ENCODE measurements at regions not wholly inside any gene's neighbourhood (a gene's known extent, or its start where the extent isn't known, plus 50 kb on each side); places are given as distances from the start of the nearest gene placed in this dataset.

DNA sequence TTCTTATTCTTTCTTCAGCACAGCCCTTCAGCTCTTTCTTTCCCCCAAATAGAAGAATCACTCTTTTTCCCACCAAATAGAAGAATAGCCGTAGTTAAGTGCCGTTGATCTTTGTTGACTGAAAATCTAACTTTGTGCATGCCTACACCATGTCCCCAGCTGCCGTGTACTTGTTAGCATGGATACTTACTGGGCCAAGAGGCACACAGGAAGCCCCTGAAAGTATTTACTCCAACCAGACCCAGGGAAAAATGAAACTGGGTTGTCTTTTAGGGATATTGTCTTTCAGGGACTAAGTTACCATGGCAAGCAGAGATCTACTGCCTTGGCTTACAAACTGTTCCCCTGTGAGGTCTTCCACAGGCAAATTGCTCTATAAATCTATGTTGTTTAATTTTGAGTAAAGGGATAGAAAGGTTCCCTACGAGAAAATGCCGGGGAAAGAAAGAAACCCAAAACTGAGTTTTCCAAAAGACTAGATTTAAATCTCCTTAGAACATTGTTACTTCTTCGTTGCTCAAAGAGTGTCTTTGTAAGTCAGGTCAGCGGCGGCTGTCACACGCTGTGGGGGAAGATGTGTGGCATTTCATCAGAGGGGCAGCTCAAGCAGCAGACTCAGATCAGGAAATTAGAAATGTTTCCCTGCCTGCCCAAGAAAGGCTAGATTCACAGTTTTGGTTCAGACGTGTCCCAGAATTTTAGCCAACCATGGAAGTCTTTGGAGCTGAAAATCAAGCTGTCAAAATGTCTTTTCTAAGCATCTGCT, 152.7 kb upstream of the PRNP start:
- no peaks in the 10 kb centered on the region for H3K4me1 ChIP-seq (ENCODE audit: control insufficient read depth in 3 of 3, insufficient read depth in 3 of 3, low read length in 3 of 3)
- H3K9me3 ChIP-seq (ENCODE audit: control insufficient read depth in 3 of 3, low read length in 3 of 3), result no peaks in the 10 kb centered on the region
- no peak overlapping the region for H3K27ac ChIP-seq (ENCODE audit: low read depth, low read length)
- H3K36me3 ChIP-seq (ENCODE audit: control insufficient read depth in 3 of 3, insufficient read depth in 3 of 3, low read length in 3 of 3), result no peaks in the 10 kb centered on the region
- H3K4me3 ChIP-seq (ENCODE audit: low read length in 3 of 3), result no peak overlapping the region
- peaks cover 0 to 2% (median 0%) of the 10 kb centered on the region in 3 donors for H3K27me3 ChIP-seq (ENCODE audit: control insufficient read depth in 3 of 3, insufficient read depth in 3 of 3, low read length in 3 of 3)
- H3K9ac ChIP-seq (ENCODE audit: low read depth in 1 of 3, low read length in 3 of 3), result no peak overlapping the region

DNA sequence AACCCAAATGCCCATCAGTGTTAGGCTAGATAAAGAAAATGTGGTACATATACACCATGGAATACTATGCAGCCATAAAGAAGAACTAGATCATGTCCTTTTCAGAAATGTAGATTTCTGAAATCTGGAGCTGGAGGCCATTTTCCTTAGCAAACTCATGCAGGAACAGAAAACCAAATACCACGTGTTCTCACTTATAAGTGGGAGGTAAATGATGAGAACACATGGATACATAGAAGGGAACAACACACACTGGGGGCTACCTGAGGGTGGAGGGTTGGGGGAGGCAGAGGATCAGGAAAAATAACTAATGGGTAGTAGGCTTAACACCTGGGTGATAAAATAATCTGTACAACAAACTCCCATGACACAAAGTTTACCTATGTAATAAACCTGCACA, 153.5 kb upstream of the PRNP start:
- H3K9me3 ChIP-seq (ENCODE audit: control insufficient read depth in 3 of 3, low read length in 3 of 3), result no peaks in the 10 kb centered on the region

DNA sequence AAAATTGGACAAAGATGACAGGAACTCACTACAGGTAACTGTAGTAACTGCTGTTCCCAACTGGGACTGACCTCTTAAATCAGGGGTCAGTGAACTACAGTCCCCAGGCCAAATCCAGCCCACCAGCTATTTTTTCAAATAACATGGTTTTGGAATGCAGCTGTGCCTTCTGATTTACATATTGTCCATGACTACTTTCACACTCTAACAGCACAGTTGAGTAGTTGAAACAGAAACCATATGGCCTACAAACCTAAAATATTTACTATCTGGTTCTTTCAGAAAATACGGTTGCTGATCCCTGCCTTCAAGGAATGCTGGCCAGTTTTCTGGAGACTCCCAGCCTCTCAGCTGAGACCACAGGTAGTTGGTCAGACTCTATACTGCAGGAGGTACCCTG, 161.5 kb upstream of the PRNP start:
- peaks cover 0 to 3% (median 2%) of the 10 kb centered on the region in 3 donors for H3K27me3 ChIP-seq (ENCODE audit: control insufficient read depth in 3 of 3, insufficient read depth in 3 of 3, low read length in 3 of 3)

More for the DNA sequence above, 153.5 kb upstream of the PRNP start:
- Histone ChIP-seq H3K9ac (ENCODE audit: low read depth in 1 of 3, low read length in 3 of 3) (no peak overlapping the region), H3K4me1 (ENCODE audit: control insufficient read depth in 3 of 3, insufficient read depth in 3 of 3, low read length in 3 of 3) (no peaks in the 10 kb centered on the region), H3K27ac (ENCODE audit: low read depth, low read length) (no peak overlapping the region), H3K36me3 (ENCODE audit: control insufficient read depth in 3 of 3, insufficient read depth in 3 of 3, low read length in 3 of 3) (no peaks in the 10 kb centered on the region), H3K27me3 (ENCODE audit: control insufficient read depth in 3 of 3, insufficient read depth in 3 of 3, low read length in 3 of 3) (peaks cover 0 to 2% (median 0%) of the 10 kb centered on the region in 3 donors), H3K4me3 (ENCODE audit: low read length in 3 of 3) (no peak overlapping the region)

DNA sequence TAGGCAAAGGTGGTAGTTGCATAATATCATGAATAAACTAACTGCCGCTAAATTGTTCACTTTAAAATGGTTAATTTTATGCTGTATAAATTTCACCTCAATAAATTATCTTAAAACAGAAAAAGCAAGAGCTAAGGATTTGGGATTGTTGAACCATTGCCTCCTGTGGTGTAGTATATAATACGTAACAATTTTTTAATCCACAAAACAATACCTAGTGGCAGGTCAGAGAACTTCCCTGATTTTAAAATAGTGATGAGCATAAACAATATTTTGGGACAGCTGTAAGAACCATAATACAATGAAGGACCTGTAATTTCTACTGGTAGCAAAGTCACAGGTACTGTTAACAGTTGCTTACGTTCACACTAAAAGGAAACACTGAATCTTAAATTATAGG, 161.9 kb upstream of the PRNP start:
- Histone ChIP-seq H3K27me3 (ENCODE audit: control insufficient read depth in 3 of 3, insufficient read depth in 3 of 3, low read length in 3 of 3) (peaks cover 0 to 4% (median 2%) of the 10 kb centered on the region in 3 donors), H3K4me3 (ENCODE audit: low read length in 3 of 3) (no peak overlapping the region), H3K36me3 (ENCODE audit: control insufficient read depth in 3 of 3, insufficient read depth in 3 of 3, low read length in 3 of 3) (no peaks in the 10 kb centered on the region), H3K9ac (ENCODE audit: low read depth in 1 of 3, low read length in 3 of 3) (no peak overlapping the region), H3K4me1 (ENCODE audit: control insufficient read depth in 3 of 3, insufficient read depth in 3 of 3, low read length in 3 of 3) (no peaks in the 10 kb centered on the region), H3K9me3 (ENCODE audit: control insufficient read depth in 3 of 3, low read length in 3 of 3) (peaks cover 0 to 2% (median 0%) of the 10 kb centered on the region in 3 donors), H3K27ac (ENCODE audit: low read depth, low read length) (no peak overlapping the region)

More for the DNA sequence above, 161.5 kb upstream of the PRNP start:
- H3K9ac ChIP-seq (ENCODE audit: low read depth in 1 of 3, low read length in 3 of 3), result no peak overlapping the region
- no peaks in the 10 kb centered on the region for H3K36me3 ChIP-seq (ENCODE audit: control insufficient read depth in 3 of 3, insufficient read depth in 3 of 3, low read length in 3 of 3)
- H3K4me3 ChIP-seq (ENCODE audit: low read length in 3 of 3), result no peak overlapping the region
- H3K27ac ChIP-seq (ENCODE audit: low read depth, low read length), result no peak overlapping the region
- no peaks in the 10 kb centered on the region for H3K4me1 ChIP-seq (ENCODE audit: control insufficient read depth in 3 of 3, insufficient read depth in 3 of 3, low read length in 3 of 3)
- H3K9me3 ChIP-seq (ENCODE audit: control insufficient read depth in 3 of 3, low read length in 3 of 3), result peaks cover 0 to 2% (median 0%) of the 10 kb centered on the region in 3 donors

DNA sequence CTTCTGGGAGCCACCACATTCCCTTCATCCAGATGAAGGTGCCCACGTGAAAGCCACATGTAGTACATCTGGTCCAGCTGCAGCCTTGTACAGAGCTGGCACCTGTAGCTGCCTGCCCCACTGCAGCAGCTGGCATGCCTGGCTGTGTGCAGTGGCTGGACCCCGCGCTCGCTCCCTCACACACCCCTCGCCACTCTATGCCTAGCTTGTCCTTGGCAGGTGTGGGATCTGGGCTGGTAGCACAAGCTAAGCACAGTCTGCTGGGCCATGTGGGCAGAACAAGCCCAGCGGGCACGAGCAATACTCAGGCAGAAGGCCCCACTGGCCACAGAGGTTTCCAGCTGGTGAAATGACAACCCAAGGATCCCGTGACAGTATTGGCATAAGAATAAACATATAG, 163.9 kb upstream of the PRNP start:
- Histone ChIP-seq H3K9me3 (ENCODE audit: control insufficient read depth in 3 of 3, low read length in 3 of 3) (no peaks in the 10 kb centered on the region), H3K27me3 (ENCODE audit: control insufficient read depth in 3 of 3, insufficient read depth in 3 of 3, low read length in 3 of 3) (peaks cover 0 to 4% (median 2%) of the 10 kb centered on the region in 3 donors), H3K27ac (ENCODE audit: low read depth, low read length) (no peak overlapping the region), H3K36me3 (ENCODE audit: control insufficient read depth in 3 of 3, insufficient read depth in 3 of 3, low read length in 3 of 3) (no peaks in the 10 kb centered on the region), H3K4me3 (ENCODE audit: low read length in 3 of 3) (no peak overlapping the region), H3K9ac (ENCODE audit: low read depth in 1 of 3, low read length in 3 of 3) (no peak overlapping the region), H3K4me1 (ENCODE audit: control insufficient read depth in 3 of 3, insufficient read depth in 3 of 3, low read length in 3 of 3) (no peaks in the 10 kb centered on the region)

DNA sequence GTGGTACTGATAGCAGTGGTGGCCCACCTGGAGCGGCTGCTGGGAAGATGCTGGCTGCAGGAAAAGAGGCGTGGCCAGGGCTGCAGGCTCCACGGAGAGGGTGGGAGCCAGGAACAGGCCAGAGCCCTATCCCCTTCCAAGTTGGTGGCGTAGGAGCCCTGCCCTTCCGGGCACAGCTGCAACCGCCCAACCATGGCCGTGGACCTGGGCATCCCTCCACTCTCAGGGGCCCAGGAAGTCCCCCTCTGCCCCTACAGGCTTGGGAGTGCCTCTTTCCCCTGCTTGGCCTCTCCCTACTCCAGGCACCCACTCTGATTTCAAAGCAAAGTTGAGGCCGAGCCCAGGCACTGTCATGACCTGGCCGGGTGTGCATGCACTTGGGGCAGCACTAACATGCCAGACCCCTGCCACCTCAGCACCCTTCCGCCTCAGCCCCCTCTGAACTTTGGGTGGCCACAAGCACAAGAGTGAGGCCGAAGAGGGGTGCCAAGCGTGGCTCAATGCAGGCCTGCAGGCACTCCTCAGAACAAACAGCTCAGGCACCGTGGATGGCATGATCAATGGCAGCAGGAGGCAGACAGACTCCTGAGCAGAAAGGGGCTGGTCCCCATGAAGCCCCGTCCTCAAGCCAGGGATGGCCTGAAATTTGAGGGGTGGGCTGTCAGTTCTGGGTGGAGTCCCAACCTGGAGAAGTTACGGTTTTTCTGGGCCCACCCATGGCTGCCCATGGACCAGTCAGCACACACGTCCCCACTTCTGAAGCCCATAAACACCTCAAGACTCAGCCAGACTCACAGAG, 164.9 kb upstream of the PRNP start:
- no peak overlapping the region for H3K27ac ChIP-seq (ENCODE audit: low read depth, low read length)
- H3K36me3 ChIP-seq (ENCODE audit: control insufficient read depth in 3 of 3, insufficient read depth in 3 of 3, low read length in 3 of 3), result no peaks in the 10 kb centered on the region
- no peaks in the 10 kb centered on the region for H3K9me3 ChIP-seq (ENCODE audit: control insufficient read depth in 3 of 3, low read length in 3 of 3)
- no peak overlapping the region for H3K4me3 ChIP-seq (ENCODE audit: low read length in 3 of 3)
- H3K4me1 ChIP-seq (ENCODE audit: control insufficient read depth in 3 of 3, insufficient read depth in 3 of 3, low read length in 3 of 3), result no peaks in the 10 kb centered on the region
- no peak overlapping the region for H3K9ac ChIP-seq (ENCODE audit: low read depth in 1 of 3, low read length in 3 of 3)
- H3K27me3 ChIP-seq (ENCODE audit: control insufficient read depth in 3 of 3, insufficient read depth in 3 of 3, low read length in 3 of 3), result peaks cover 0 to 4% (median 2%) of the 10 kb centered on the region in 3 donors

DNA sequence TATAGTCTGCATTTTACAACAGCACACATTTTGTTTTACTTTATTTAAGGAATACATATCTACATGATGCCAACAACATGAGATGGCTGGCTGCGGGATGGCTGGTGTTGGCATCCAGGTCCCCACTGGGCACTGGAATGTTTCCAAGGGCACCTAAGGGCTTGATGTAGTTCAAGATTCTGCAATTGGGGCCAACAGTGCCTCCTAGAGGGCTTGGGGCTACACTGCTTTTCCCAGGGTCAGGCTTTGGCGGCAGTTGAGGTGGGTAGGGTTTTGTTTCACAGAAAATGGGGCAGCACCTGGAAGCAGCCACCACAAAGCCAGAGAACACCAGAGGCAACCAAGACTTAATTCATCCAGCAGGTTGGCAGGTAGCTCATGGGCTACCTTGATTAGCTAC, 166.7 kb upstream of the PRNP start:
- no peak overlapping the region for H3K27ac ChIP-seq (ENCODE audit: low read depth, low read length)

DNA sequence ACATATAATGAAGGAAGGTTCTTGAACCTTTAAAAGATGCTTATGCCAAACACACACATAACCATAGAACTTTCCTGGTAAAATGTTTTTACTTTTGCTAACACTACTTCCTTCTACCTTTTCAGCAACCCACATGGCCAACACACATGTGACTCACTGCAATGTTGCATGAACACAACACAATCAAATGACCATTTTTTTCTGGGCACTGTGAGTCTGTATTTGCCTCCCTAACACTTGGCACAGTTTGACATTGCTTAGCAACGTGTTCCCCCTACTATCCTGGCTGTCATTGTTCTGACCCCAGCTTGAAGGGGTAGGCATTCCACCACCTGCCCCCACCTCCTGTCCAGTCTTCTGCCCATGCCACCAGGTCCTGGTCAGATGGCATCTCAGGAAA, 169.4 kb upstream of the PRNP start:
- no peaks in the 10 kb centered on the region for H3K4me1 ChIP-seq (ENCODE audit: control insufficient read depth in 3 of 3, insufficient read depth in 3 of 3, low read length in 3 of 3)
- H3K27ac ChIP-seq (ENCODE audit: low read depth, low read length), result no peak overlapping the region
- no peak overlapping the region for H3K9ac ChIP-seq (ENCODE audit: low read depth in 1 of 3, low read length in 3 of 3)
- peaks cover 0 to 4% (median 0%) of the 10 kb centered on the region in 3 donors for H3K27me3 ChIP-seq (ENCODE audit: control insufficient read depth in 3 of 3, insufficient read depth in 3 of 3, low read length in 3 of 3)
- no peaks in the 10 kb centered on the region for H3K9me3 ChIP-seq (ENCODE audit: control insufficient read depth in 3 of 3, low read length in 3 of 3)
- no peaks in the 10 kb centered on the region for H3K36me3 ChIP-seq (ENCODE audit: control insufficient read depth in 3 of 3, insufficient read depth in 3 of 3, low read length in 3 of 3)
- H3K4me3 ChIP-seq (ENCODE audit: low read length in 3 of 3), result no peak overlapping the region

More for the DNA sequence above, 166.7 kb upstream of the PRNP start:
- Histone ChIP-seq H3K4me1 (ENCODE audit: control insufficient read depth in 3 of 3, insufficient read depth in 3 of 3, low read length in 3 of 3) (no peaks in the 10 kb centered on the region), H3K27me3 (ENCODE audit: control insufficient read depth in 3 of 3, insufficient read depth in 3 of 3, low read length in 3 of 3) (peaks cover 0 to 4% (median 2%) of the 10 kb centered on the region in 3 donors), H3K9me3 (ENCODE audit: control insufficient read depth in 3 of 3, low read length in 3 of 3) (no peaks in the 10 kb centered on the region), H3K9ac (ENCODE audit: low read depth in 1 of 3, low read length in 3 of 3) (no peak overlapping the region), H3K4me3 (ENCODE audit: low read length in 3 of 3) (no peak overlapping the region), H3K36me3 (ENCODE audit: control insufficient read depth in 3 of 3, insufficient read depth in 3 of 3, low read length in 3 of 3) (no peaks in the 10 kb centered on the region)

DNA sequence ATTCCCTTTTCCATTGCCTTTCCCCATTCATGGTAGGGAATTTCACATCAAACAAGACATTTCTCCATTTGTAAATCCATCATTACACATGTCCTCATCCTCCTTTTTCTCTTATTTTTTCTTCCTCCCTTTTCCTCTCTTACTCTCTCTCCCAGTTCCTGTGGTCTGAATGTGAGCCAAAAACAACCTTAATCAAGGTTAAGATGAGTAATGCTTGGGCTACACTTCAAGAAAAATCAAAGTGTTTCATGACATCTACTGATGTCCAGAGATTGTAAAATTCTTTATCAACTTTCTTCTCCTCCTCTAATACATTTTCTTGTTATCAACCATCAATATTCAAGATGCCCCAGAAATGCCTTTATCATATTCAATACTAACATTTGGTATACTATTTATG, 172.5 kb upstream of the PRNP start:
- no peaks in the 10 kb centered on the region for H3K36me3 ChIP-seq (ENCODE audit: control insufficient read depth in 3 of 3, insufficient read depth in 3 of 3, low read length in 3 of 3)

More for the DNA sequence above, 172.5 kb upstream of the PRNP start:
- H3K27ac ChIP-seq (ENCODE audit: low read depth, low read length), result no peak overlapping the region
- H3K9ac ChIP-seq (ENCODE audit: low read depth in 1 of 3, low read length in 3 of 3), result no peak overlapping the region
- H3K27me3 ChIP-seq (ENCODE audit: control insufficient read depth in 3 of 3, insufficient read depth in 3 of 3, low read length in 3 of 3), result no peaks in the 10 kb centered on the region
- no peak overlapping the region for H3K4me3 ChIP-seq (ENCODE audit: low read length in 3 of 3)
- peaks cover 0 to 2% (median 0%) of the 10 kb centered on the region in 3 donors for H3K9me3 ChIP-seq (ENCODE audit: control insufficient read depth in 3 of 3, low read length in 3 of 3)
- no peaks in the 10 kb centered on the region for H3K4me1 ChIP-seq (ENCODE audit: control insufficient read depth in 3 of 3, insufficient read depth in 3 of 3, low read length in 3 of 3)
